SW 1271 (cell line): ENCODE measurements at regions not wholly inside any gene's neighbourhood (a gene's known extent, or its start where the extent isn't known, plus 50 kb on each side); places are given as distances from the start of the nearest gene placed in this dataset.

Experiments
- DNase-seq, 2 experiments: peaks; one replicate each; lab custom pipeline; 2025; lab: John Stamatoyannopoulos, UW

- no peak for DNase-seq
These were observed 394.3 kb downstream of the GADD45G start for GRCh38 chr9:89999176-89999533.

GRCh38 chr9:89999534-90000370, 394.9 kb downstream of the GADD45G start:
- no peak for DNase-seq

GRCh38 chr9:90000925-90001324, 396.1 kb downstream of the GADD45G start:
- no peak for DNase-seq

- DNase-seq: no peak
These were observed 396.9 kb downstream of the GADD45G start for GRCh38 chr9:90001747-90002146.

GRCh38 chr9:90002397-90003271, 397.8 kb downstream of the GADD45G start:
- DNase-seq: no peak

GRCh38 chr9:90005388-90005787, 400.6 kb downstream of the GADD45G start:
- no peak for DNase-seq

- DNase-seq: peak in 1 of 2 experiments; percentile 7
These were observed 403.0 kb downstream of the GADD45G start for GRCh38 chr9:90007516-90008440.

- DNase-seq: no peak
These were observed 404.6 kb downstream of the GADD45G start for GRCh38 chr9:90009447-90009846.

GRCh38 chr9:90010793-90011192, 406.0 kb downstream of the GADD45G start:
- no peak for DNase-seq

GRCh38 chr9:90012949-90013348, 408.1 kb downstream of the GADD45G start:
- DNase-seq: no peak

- no peak for DNase-seq
These were observed 409.0 kb downstream of the GADD45G start for GRCh38 chr9:90013778-90014177.

GRCh38 chr9:90014421-90014820, 409.6 kb downstream of the GADD45G start:
- no peak for DNase-seq

GRCh38 chr9:90016272-90016671, 411.5 kb downstream of the GADD45G start:
- DNase-seq: no peak

GRCh38 chr9:90017679-90018078, 412.9 kb downstream of the GADD45G start:
- no peak for DNase-seq

GRCh38 chr9:90018688-90019087, 413.9 kb downstream of the GADD45G start:
- no peak for DNase-seq

- no peak for DNase-seq
These were observed 414.8 kb downstream of the GADD45G start for GRCh38 chr9:90019626-90020025.

GRCh38 chr9:90020276-90020871, 415.6 kb downstream of the GADD45G start:
- DNase-seq: no peak

- DNase-seq: no peak
These were observed 416.5 kb downstream of the GADD45G start for GRCh38 chr9:90021216-90021906.

GRCh38 chr9:90022474-90022873, 417.7 kb downstream of the GADD45G start:
- no peak for DNase-seq

- no peak for DNase-seq
These were observed 419.0 kb downstream of the GADD45G start for GRCh38 chr9:90023861-90024260.

- DNase-seq: no peak
These were observed 419.6 kb downstream of the GADD45G start for GRCh38 chr9:90024409-90024808.
